ENCODE measurements at regions not wholly inside any gene's neighbourhood (a gene's known extent, or its start where the extent isn't known, plus 50 kb on each side); places are given as distances from the start of the nearest gene placed in this dataset.
A peak's percentile ranks its signal among the peaks of the same experiment; 100 is the strongest.
"Not testable (repeated sequence)": the region's sequence is repeated elsewhere in the genome, so short reads cannot be mapped to it uniquely, and the experiment has no call there.

DNA sequence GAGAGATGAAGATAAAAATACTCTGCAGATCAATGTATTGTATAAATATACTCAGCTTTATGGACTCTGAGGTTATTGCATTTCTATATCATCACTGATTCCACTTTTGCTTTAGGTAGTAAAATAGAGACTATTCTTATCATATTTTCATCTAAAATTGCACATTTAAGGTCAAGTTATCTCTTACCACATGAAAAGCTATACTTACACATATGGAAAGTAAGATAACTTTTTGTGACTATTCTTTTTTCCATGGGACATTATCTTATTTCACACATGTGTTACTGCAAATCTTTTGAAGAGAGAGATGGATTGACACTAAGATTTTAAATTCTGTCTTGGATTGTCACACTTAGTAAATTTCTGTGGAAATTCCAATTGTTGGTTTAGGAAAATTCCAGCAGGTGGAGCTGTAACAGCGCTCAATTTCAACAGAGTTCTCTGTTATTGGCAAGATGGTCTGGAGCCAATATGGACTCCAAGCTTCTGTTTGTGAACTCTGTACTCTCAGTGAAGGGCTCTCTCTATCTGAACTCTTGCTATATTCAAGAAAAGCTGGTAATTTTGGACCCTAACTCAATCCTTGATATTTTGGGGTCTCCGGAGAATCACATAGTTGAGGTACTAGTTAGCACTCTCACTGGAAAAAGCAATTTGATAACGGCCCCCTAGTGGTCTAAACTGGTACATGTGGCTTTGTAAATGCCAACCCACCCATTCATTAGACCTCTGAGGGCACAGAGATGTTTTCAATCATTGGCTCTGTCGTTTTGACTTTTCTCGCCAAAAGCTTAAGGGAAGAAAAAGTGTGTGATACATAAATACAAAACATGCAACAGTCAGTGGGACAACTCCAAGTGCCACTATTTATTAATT is 429.7 kb downstream of the ETS1 start:
- peak; percentile 69 for DNase-seq (ENCODE audit: low spot score)

DNA sequence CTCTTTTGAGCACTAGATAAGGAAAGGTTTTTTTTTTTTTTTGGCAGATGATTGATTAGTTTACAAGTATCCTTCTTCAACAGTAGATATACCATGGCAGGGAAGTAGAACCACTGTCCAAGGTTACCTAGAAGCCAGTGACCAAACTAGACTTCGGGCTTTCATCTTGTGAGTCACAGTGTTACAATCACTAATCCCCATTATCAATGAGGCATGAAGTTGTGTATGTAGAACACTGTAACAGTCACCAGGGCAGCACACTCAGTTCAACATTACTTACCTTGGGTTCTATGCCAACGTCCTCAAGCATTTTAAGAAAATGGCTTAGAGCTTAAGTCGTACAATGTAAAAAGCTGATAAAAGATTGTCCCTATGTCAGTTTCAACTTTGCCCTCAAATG is 430.9 kb downstream of the ETS1 start:
- DNase-seq (ENCODE audit: low spot score) = no peak

DNA sequence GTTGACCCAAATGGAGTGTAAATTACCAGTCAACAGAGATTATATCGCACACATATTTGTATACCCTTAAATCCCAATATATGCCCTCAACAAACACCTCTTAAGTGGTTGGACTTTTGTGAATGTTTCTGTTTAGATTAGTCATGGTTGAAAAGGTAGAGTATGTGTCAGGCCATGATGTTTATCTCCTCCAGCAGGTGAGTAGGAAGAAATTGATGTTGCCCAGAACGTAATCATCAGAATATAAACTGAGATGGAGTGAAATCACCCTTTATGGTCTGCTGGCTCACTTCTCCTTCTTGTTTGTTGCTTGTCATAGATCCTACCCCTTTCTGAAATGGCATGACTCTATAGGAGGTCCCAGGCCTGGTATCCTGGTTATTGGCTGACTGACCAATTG is 431.8 kb downstream of the ETS1 start:
- DNase-seq (ENCODE audit: low spot score) = no peak

DNA sequence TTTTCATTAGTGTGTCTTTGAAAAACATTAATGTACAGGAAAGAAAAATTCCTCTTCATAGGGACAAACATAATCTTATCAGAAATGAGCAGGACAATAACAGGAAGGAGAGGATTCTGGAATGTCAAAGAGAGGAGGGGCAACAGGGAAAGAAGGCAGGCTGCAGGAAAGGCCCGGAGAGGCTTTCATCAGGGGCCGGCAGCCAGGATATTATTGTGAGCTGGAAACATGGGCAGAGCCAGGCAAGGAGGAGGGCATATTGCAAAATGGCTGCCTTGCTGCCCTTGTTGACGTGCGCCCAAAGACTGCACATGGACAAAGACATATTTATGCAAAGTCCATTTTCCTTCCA is 433.7 kb downstream of the ETS1 start:
- DNase-seq (ENCODE audit: low spot score) = no peak

DNA sequence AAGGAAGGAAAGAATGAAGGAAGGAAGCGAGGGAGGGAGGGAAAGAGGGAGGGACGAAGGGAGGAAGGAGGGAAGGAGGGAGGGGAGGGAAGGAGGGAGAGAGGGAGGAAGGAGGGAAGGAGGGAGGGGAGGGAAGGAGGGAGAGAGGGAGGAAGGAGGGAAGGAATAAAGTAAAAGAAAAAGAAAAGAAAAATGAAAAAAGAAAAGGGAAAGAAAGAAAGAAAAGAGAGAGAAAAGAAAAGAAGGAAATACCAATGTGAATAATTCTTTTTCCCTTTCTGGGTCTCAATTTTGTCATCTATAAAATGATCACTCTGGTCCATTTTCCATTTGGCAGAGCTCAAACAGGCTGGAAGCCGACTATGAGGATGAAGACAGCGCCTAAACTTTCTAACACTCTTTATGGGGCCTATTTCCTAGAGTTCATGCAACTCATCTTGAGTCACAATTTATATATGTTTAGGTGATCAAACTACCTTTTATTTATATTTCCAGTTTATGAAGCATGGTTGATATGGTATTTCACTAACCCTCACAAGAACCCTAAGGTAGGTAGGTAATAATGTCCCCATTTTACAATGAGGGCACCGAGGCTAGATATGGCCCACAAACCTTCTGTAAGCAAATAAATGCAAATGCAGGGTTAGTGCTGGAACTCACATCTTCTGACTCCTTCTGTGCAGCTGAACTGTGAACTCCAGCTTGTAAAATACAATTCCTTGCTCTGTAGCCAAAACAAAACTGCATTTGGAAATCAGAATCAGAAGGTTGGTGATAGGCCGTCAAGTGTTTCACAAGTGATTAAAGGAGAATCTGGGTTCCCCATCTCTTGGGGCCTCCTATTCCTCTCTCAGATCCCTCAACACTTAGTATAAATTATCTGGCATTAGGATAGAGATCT is 434.3 kb downstream of the ETS1 start:
- DNase-seq (ENCODE audit: low spot score) = no peak

DNA sequence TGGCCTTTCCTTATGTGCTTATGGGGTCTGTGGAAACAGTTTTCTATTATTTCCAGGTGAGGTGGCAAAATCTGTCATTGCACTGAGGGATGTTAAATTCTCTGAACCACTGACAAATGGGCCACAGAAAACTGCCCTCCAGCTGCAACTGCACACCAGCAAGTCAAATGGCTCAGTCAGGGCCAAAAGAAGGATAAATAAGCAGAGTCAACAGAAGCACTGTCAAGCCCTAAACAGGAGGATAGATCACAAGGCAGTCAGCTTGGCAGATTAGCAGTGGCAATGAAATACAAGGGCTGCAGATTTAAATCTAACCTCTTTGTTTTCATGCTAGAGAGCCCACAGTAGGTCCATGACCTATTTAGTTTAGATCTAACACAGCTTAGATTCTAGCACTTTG is 435.6 kb downstream of the ETS1 start:
- DNase-seq (ENCODE audit: low spot score) = no peak

DNA sequence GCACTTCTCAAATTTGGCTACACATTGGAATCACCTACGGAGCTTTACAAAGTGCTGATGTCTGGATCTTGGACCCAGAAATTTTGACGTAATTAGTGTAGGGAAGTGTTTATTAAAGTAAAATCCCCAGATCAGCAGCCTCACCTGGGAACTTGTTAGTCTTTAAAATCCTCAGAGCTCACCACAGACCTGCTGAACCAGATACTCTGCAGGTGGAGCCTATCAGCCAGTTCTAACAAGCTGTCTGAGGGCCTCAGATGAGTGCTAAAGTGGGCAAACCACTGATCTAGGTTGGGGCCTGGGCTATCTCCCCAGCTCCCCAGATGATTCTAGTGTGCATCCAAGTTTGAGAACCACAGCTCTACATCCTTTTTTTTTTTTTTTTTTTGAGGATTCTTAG is 436.0 kb downstream of the ETS1 start:
- no peak for DNase-seq (ENCODE audit: low spot score)

DNA sequence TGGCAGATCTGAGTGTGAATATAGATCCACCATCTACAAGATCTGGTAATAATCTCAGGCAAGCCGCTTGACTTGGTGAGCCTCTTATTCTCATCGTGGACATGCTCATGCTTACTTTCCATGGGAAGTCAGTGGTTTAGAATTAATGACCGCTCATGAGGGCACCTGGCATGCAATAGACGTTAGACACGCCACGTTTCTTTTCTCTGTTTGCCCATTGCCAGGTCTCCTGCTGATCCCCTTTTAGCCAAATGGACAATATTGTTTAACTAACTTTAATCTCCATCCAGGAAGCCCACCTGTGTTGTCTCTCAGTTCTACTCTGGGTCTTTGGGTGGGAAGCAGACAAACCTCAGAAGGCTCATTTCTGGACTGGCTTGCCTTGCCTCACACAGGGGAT is 439.1 kb downstream of the ETS1 start:
- DNase-seq (ENCODE audit: low spot score) = no peak

DNA sequence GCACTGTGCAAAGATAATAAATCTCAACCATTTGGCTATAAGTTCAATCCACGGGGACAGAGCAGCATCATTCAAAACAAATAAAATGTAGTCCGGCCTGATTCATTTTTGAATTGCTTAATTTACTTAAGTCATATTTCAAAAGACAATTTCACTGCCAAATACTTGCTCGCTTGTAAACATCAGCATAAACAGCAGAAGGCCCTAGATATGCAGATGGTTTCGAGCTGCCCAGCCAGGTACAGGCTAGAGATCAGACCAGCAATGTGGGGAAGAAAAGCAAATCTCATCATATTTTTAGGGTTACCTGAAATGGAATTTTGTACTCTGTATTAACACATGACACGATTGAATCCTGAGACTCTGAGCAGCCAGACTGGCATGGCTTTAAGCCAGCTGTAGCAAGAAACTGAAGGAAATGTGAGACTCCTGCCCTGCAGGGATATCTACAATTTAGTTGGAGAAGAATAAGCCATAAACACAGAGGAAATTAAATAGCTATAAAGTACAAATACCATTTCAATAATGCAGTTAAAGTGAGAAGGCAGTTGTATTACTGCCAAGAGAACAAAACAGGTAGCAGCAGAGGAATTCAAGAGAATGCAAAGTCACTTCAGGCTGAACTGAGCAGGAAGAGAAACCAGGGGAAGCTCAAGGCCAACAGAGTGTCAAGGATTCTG is 440.3 kb downstream of the ETS1 start:
- DNase-seq (ENCODE audit: low spot score) = no peak

DNA sequence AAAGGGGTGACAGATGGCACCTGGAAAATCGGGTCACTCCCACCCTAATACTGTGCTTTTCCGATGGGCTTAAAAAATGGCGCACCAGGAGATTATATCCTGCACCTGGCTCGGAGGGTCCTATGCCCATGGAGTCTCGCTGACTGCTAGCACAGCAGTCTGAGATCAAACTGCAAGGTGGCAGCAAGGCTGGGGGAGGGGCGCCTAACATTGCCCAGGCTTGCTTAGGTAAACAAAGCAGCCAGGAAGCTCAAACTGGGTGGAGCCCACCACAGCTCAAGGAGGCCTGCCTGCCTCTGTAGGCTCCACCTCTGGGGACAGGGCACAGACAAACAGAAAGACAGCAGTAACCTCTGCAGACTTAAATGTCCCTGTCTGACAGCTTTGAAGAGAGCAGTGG is 447.1 kb downstream of the ETS1 start:
- not testable (repeated sequence) for DNase-seq (ENCODE audit: low spot score)

DNA sequence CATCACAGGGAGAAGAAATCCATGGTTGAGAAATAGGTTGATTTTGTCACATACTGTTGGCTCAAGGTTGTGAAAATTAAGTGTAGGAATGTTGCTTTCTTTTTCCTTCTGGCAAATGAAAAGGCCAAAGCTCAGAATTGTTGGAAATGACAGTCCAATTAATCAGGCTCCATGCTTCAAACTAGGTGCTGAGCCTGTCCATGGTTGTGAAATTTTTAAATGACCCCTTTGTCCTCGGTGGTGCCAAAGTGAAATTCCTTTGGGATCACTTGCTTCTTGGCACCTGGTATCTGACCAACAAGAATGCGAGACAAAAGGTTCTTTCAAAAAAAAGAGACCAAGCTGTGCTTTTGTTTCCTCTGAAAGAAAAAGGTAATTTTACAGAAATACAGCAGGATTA is 451.9 kb downstream of the ETS1 start:
- DNase-seq (ENCODE audit: low spot score) = no peak

DNA sequence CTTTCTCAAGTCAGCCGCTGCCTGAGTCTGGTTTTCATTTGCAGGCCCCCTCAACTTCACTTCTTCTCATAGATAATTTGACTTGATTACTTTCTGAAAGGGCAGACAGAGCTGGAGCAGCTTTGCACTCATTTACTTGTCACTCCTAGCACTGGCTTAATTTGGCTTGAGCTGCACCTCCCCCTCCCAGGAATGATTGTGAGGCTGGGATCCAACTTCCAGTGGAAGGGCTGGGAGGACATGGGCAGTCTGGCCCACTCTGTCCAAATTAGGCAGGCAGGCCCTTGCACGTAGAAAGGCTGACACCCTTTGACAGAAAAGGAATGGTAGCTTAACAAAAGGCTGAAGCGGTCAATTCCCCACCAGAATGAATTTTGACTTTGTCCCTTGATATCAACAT is 453.9 kb downstream of the ETS1 start:
- no peak for DNase-seq (ENCODE audit: low spot score)

DNA sequence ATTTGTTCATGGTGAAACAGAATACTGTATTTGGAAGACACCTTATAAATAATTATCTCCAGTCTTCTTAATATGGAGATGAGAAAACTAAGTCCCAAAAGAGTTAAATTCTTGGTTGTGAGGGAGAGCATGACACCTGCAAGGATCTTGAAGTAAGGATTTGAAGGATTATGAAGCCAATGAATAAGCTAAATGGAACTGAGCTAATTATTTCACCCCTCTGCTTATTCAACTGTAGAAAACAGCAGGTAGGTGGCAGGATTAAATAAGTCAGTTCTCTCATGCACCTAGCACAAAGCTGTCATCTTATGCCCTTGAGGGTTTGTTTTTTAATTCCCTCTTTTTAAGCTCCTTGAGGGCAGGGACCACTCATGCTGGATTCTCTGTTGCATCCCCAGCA is 457.3 kb downstream of the ETS1 start:
- no peak for DNase-seq (ENCODE audit: low spot score)

DNA sequence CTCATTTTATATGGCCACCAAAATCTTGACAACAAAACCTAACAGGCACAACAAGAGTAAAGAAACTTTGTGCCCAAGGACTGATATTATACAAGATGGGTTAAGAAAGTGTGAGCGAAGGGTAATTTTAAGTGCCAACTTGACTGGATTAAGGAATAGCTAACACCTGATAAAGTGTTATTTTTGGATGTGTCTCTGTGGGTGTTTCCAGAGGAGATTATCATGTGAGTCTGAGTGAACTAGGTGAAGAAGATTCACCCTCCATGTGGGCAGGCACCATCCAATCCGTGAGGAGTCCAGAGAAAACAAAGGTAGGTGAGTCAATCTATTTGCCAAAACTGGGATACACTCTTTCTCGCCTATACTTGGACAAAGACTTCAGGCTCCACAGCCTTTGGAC is 461.6 kb downstream of the ETS1 start:
- no peak for DNase-seq (ENCODE audit: low spot score)

DNA sequence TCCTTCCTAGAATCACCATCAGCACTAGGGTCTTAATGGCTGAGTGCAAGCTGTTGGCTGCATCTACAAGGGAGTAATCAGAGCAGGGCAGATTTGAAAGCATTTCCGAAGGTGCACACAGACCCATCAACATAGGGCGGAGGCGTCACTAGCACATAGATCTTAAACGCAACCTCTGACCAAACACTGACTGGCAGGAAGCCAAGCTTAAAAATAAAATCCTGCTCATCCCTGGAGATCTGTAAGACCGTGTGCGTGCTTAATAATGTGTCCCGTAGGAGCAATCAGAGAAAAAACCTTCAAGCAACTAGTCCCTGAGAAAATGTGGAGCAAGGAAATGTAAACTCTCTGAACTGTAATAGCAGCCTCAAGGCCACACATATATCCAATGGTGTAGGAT is 470.5 kb downstream of the ETS1 start:
- no peak for DNase-seq (ENCODE audit: low spot score)

DNA sequence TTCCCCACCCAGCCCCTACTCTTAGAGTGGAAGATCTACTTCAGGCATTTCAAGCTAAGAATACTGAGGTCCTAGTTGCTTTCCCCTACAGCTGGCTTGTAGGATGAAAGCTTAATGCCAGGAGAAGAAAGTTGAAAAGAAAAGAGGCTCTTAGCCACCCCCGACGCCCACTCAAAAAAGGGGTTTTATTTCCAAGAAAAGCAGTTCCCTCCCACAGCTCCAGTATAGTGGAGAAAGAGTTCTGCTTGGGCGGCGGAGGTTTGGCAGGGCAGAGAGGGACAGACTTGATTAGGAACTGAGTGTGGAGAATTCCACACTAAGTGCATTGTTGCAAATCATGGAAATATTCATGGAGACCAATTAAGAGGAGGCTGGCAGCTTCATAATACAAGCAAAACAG is 470.9 kb downstream of the ETS1 start:
- no peak for DNase-seq (ENCODE audit: low spot score)

DNA sequence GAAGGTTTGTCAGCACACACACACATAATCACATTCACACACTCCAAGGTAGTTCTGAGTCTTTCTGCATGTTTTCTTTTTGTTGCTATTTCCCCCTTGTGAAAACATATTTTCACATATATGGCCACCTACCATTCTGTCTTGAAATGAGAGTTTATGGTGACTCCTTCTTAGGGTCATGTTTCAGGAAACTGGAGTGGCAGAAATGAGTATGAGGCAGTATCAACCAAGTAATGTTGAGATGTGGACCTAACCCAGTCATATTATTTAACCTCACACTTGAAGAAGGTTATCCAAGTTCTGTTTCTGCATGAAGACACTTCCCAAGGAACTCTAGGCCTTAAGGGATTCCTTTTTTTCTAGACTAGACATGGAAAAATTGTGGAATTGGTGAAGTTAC is 481.4 kb downstream of the ETS1 start:
- no peak for DNase-seq (ENCODE audit: low spot score)

DNA sequence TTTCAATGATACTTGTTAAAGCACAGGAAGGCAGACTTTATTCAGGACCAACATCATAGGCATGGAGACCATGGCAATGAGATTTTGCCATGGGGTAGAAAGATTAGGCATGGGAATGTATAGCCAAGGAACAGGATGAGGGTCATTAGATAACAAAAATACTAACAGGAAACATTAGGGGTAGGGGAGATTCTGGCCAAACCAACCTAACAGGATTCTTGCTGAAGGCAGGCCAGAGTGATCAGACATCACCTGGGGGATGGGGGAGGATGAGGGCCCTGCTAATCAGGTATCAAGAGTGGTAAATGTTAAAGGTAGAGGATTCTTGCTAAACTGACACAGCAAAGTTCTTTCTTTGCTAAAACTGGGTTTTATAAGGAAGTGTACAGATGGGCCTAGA is 481.8 kb downstream of the ETS1 start:
- no peak for DNase-seq (ENCODE audit: low spot score)

DNA sequence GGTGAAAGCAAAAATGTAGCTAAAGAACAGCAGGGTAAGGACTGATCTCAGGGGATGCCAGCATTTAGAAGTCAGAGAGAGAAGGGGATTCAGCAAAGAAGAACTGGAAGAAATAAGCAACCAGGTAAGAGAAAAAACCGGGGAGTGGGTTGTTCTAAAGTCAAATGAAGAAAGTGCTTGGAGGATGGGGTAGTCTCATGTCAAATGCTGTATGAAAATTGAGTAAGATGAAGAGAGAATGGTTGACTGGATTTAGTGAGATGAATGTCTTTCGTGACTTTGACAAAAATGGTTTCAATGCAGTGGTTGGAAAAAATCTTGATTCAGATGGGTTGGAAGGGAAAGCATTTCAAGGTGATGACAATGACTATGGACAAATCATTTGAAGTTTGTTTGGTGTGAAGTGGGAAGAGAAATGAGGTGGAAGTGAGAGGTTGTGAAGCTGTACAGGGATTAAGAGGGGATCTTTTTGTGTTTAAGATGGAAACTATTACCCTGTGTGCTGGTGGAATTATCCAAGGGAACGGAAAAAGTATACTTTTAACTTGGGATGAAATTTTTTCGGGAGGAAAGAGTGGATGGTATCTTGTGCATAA is 484.0 kb downstream of the ETS1 start:
- DNase-seq (ENCODE audit: low spot score) = no peak

DNA sequence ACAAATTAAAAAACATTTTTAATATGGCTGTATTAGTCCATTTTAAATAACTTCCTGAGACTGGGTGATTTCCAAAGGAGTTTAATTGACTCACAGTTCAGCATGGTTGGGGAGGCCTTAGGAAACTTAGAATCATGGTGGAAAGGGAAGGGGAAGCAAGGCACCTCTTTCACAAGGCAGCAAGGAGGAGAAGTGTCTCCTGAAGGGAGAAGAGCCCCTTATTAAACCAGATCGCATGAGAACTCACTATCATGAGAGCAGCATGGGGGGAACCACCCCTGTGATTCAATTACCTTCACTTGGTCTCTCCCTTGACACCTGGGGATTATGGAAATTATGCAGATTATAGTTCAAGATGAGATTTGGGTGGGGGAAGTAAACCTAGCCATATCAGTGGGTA is 488.6 kb downstream of the ETS1 start:
- no peak for DNase-seq (ENCODE audit: low spot score)

DNA sequence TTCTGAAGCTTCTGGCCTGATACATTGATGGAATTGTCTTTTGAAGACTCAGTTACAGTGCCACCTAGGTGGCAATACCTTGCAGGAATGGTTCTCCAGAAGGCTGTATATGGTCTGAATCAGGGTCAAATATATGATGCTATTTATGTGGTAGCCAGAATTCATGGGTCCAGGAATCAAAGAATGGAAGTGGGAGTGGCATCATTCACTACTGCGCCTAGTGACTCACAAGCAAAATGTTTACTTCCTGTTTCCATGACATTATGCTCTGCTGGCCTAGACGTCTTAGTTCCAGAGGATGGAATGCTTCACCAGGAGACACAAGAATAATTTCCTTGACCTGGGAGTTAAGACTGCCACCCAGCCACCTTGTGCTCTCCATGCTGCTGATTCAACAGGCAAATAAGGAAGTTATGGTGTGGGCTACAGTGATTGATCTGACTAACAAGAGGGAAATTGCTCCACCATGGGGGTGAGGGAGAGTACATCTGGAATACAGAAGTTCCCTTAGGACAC is 491.8 kb downstream of the ETS1 start:
- DNase-seq (ENCODE audit: low spot score) = no peak

DNA sequence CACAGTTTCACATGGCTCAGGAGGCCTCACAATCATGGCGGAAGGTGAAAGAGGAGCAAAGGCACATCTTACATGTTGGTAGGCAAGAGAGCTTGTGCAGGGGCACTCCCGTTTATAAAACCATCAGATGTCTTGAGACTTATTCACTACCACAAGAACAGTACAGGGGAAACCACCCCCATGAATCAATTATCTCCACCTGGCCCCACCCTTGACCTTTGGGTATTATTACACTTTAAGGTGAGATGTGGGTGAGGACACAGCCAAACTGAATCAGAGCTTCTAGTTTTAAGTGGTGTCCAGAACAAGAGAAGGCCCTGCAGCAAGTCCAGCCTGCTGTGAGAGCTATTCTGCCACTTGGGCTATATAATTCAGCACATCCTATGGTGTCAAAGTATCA is 493.7 kb downstream of the ETS1 start:
- DNase-seq (ENCODE audit: low spot score) = no peak

Measured in activated CD4-positive, alpha-beta T cell treated with anti-CD3 and anti-CD28 coated beads, Interleukin-2, Interleukin-4, amounts not matched to agents 100 ng/mL and 50 ng/mL, durations not matched to agents 16 hours and 8 hours (primary cell).